IMR-90 (cell line): ENCODE measurements at regions not wholly inside any gene's neighbourhood (a gene's known extent, or its start where the extent isn't known, plus 50 kb on each side); places are given as distances from the start of the nearest gene placed in this dataset.

ENCODE experiments used
- ATAC-seq: fragments of 200-7000 bp; cut with Tn5 transposase; 2 replicates; pipeline ENCODE4 v1.9.1; 2020; ENCODE audit warnings: low read depth, mild to moderate bottlenecking, moderate library complexity
- BruUV-seq: library from RNA; stranded (reverse); fragments of 400-500 nt; replicated peaks from 2 replicates; lab custom pipeline; 2021; lab: Mats Ljungman, UMichigan
- CTCF ChIA-PET: fragments of 300-600 bp; formaldehyde crosslinking; extraction: SDS; loops from one replicate; lab custom pipeline; 2021; ENCODE audit warnings: antibody characterized with exemption; lab: Yijun Ruan, JAX
- POLR2A ChIA-PET: fragments of 300-600 bp; sonication (Branson Sonifier 250); formaldehyde crosslinking; loops from one replicate; lab custom pipeline; 2022; ENCODE audit warnings: antibody characterized with exemption; ENCODE audit not compliant: unreplicated experiment; lab: Charles Lee
- DNase-seq: peaks from one replicate; pipeline ENCODE4 v3.0.0; 2013
- H2AFZ ChIP-seq: replicated peaks from 2 replicates; pipeline ENCODE3; 2013; ENCODE audit warnings: low read length, mild to moderate bottlenecking; ENCODE audit not compliant: poor library complexity
- H2AK5ac ChIP-seq: 2 replicates; pipeline ENCODE4 v1.6.1; 2013; ENCODE audit warnings: low read depth, low read length, inconsistent platforms
- H2AK9ac ChIP-seq: replicated peaks from 2 replicates; pipeline ENCODE3; 2013; ENCODE audit warnings: mild to moderate bottlenecking, low read depth, low read length, moderate library complexity; ENCODE audit not compliant: poor library complexity
- H2BK120ac ChIP-seq: 2 replicates; pipeline ENCODE4 v1.6.1; 2013; ENCODE audit warnings: low read depth, low read length, inconsistent platforms
- H2BK15ac ChIP-seq: 3 replicates; pipeline ENCODE4 v1.6.1; 2013; ENCODE audit warnings: low read depth, low read length, inconsistent platforms
- H2BK20ac ChIP-seq: 2 replicates; pipeline ENCODE4 v1.6.1; 2013; ENCODE audit warnings: low read depth, mild to moderate bottlenecking, inconsistent platforms, low read length, moderate library complexity
- H2BK5ac ChIP-seq: 2 replicates; pipeline ENCODE4 v1.6.1; 2013; ENCODE audit warnings: mild to moderate bottlenecking, low read depth, low read length, inconsistent platforms; ENCODE audit not compliant: poor library complexity, severe bottlenecking
- H3K14ac ChIP-seq: replicated peaks from 2 replicates; pipeline ENCODE4 v1.6.1; 2013; ENCODE audit warnings: low read depth, low read length, inconsistent platforms
- H3K18ac ChIP-seq: 2 replicates; pipeline ENCODE4 v1.6.1; 2013; ENCODE audit warnings: low read depth, low read length, control low read depth
- H3K23ac ChIP-seq: 2 replicates; pipeline ENCODE4 v1.6.1; 2013; ENCODE audit warnings: low read depth, low read length, inconsistent platforms
- H3K27ac ChIP-seq: 2 replicates; pipeline ENCODE4 v1.5.1; 2013; ENCODE audit warnings: mild to moderate bottlenecking, control low read depth, low read length; ENCODE audit not compliant: insufficient read depth
- H3K27me3 ChIP-seq: 2 replicates; pipeline ENCODE4 v1.6.1; 2013; ENCODE audit warnings: low read length; ENCODE audit not compliant: control insufficient read depth, insufficient read depth
- H3K36me3 ChIP-seq: 2 replicates; pipeline ENCODE4 v1.6.1; 2013; ENCODE audit warnings: low read length, mixed read lengths; ENCODE audit not compliant: control insufficient read depth, insufficient read depth
- H3K4ac ChIP-seq: 2 replicates; pipeline ENCODE4 v1.6.1; 2013; ENCODE audit warnings: low read depth, low read length, inconsistent platforms
- H3K4me1 ChIP-seq: 2 replicates; pipeline ENCODE4 v1.6.1; 2013; ENCODE audit warnings: low read length, mixed read lengths; ENCODE audit not compliant: control insufficient read depth, insufficient read depth
- H3K4me2 ChIP-seq: 2 replicates; pipeline ENCODE4 v1.6.1; 2013; ENCODE audit warnings: low read depth, mild to moderate bottlenecking, control low read depth, low read length, moderate library complexity
- H3K4me3 ChIP-seq: 2 replicates; pipeline ENCODE4 v1.5.1; 2013; ENCODE audit warnings: low read depth, mild to moderate bottlenecking, control low read depth, low read length, moderate library complexity; ENCODE audit not compliant: insufficient read depth
- H3K56ac ChIP-seq: 2 replicates; pipeline ENCODE4 v1.6.1; 2013; ENCODE audit warnings: low read length, inconsistent platforms; ENCODE audit not compliant: insufficient read depth; ENCODE audit errors: extremely low read depth
- H3K79me1 ChIP-seq, 2 experiments: 2 replicates each; pipeline ENCODE4 v1.6.1; 2013; ENCODE audit warnings: low read length in 2 of 2, inconsistent platforms in 1 of 2, low read depth in 1 of 2
- H3K9ac ChIP-seq: 2 replicates; pipeline ENCODE4 v1.6.1; 2013; ENCODE audit warnings: low read depth, low read length, control low read depth
- H3K9me1 ChIP-seq: 2 replicates; pipeline ENCODE4 v1.6.1; 2013; ENCODE audit warnings: low read length, inconsistent platforms; ENCODE audit not compliant: insufficient read depth
- H3K9me3 ChIP-seq: 2 replicates; pipeline ENCODE4 v1.6.1; 2013; ENCODE audit warnings: low read length; ENCODE audit not compliant: control insufficient read depth, insufficient read depth
- H4K20me1 ChIP-seq: 2 replicates; pipeline ENCODE4 v1.6.1; 2013; ENCODE audit warnings: low read length, inconsistent platforms; ENCODE audit not compliant: insufficient read depth
- H4K5ac ChIP-seq: 2 replicates; pipeline ENCODE4 v1.6.1; 2013; ENCODE audit warnings: mild to moderate bottlenecking, low read depth, low read length, control low read depth
- H4K8ac ChIP-seq, 2 experiments: 2 replicates each; pipeline ENCODE4 v1.6.1; 2013; ENCODE audit warnings: low read depth in 2 of 2, low read length in 2 of 2, control low read depth in 1 of 2, inconsistent platforms in 1 of 2
- H4K91ac ChIP-seq: 2 replicates; pipeline ENCODE4 v1.6.1; 2013; ENCODE audit warnings: low read depth, low read length, inconsistent platforms; ENCODE audit not compliant: insufficient read depth
- BHLHE40 ChIP-seq: fragments of 150-350 bp; IDR thresholded peaks from 2 replicates; pipeline ENCODE4 v1.6.1; 2016; ENCODE audit warnings: mild to moderate bottlenecking, low read depth, low read length
- CEBPB ChIP-seq: IDR thresholded peaks from 2 replicates; pipeline ENCODE4 v1.6.1; 2012; ENCODE audit warnings: low read depth, low read length, improper control_type of control experiment
- CTCF ChIP-seq: conservative IDR thresholded peaks from 2 replicates; pipeline ENCODE4 v1.5.1; 2012; ENCODE audit warnings: mild to moderate bottlenecking, low read depth, low read length, improper control_type of control experiment
- FOS ChIP-seq: fragments of 150-350 bp; IDR thresholded peaks from 2 replicates; pipeline ENCODE4 v1.6.1; 2016; ENCODE audit warnings: low read depth, low read length
- MXI1 ChIP-seq: IDR thresholded peaks from 2 replicates; pipeline ENCODE4 v1.6.1; 2012; ENCODE audit warnings: low read depth, mild to moderate bottlenecking, low read length, moderate library complexity, borderline replicate concordance
- POLR2A ChIP-seq: IDR thresholded peaks from 2 replicates; pipeline ENCODE4 v1.6.1; 2012; ENCODE audit warnings: mild to moderate bottlenecking, low read depth, low read length
- RAD21 ChIP-seq: IDR thresholded peaks from 2 replicates; pipeline ENCODE4 v1.6.1; 2012; ENCODE audit warnings: low read length, improper control_type of control experiment
- USF2 ChIP-seq: fragments of 150-350 bp; IDR thresholded peaks from 2 replicates; pipeline ENCODE4 v1.6.1; 2017; ENCODE audit warnings: mild to moderate bottlenecking, antibody characterized with exemption, low read length, low read depth
- WGBS, 2 experiments: methylation state at CpG; one replicate each; pipeline versions ENCODE4 v1.1.5 to v1.1.7; 2013; ENCODE audit warnings: missing lambda C conversion rate in 2 of 2; ENCODE audit not compliant: insufficient read length in 1 of 2; ENCODE audit errors: extremely low coverage in 2 of 2; 5-methylcytosine and 5-hydroxymethylcytosine counted together
- dilution Hi-C: fragments of 300-500 bp; cut with HindIII; formaldehyde crosslinking; loops from one replicate; pipeline ENCODE4 v1.14.3; 2018; ENCODE audit warnings: low sequenced_read_pairs; ENCODE audit not compliant: unreplicated experiment
- in situ Hi-C: fragments of 300-500 bp; cut with MboI; formaldehyde crosslinking; loops from 3 replicates; pipeline ENCODE4 v1.14.3; 2019; ENCODE audit warnings: low sequenced_read_pairs, inconsistent platforms, mixed read lengths
- intact Hi-C: fragments of 100-400 bp; cut with micrococcal nuclease; formaldehyde crosslinking; loops from 2 replicates; pipeline ENCODE4 v1.10.0; 2022

GRCh38 chr3:124639406-124640237, 90.6 kb upstream of the UMPS start:
- Histone ChIP-seq H2BK15ac (no peak overlapping the region), H3K9me1 (no peaks in the 10 kb centered on the region), H4K20me1 (no peaks in the 10 kb centered on the region), H3K4me1 (no peaks in the 10 kb centered on the region), H3K79me1 (no peaks in the 10 kb centered on the region), H2BK5ac (no peak overlapping the region), H3K4me2 (no peak overlapping the region), H3K27ac (no peak overlapping the region), H2BK120ac (no peak overlapping the region), H2AK5ac (no peak overlapping the region), H3K27me3 (peaks cover 6% of the 10 kb centered on the region), H2AFZ (no peak overlapping the region), H3K4ac (no peak overlapping the region), H3K18ac (no peak overlapping the region), H3K14ac (no peak overlapping the region), H3K23ac (no peak overlapping the region), H2AK9ac (no peak overlapping the region), H3K56ac (no peak overlapping the region), H3K36me3 (no peaks in the 10 kb centered on the region), H3K9ac (no peak overlapping the region), H4K8ac (no peak overlapping the region), H4K5ac (no peak overlapping the region), H3K9me3 (no peaks in the 10 kb centered on the region), H3K4me3 (no peak overlapping the region), H2BK20ac (no peak overlapping the region), H4K91ac (no peak overlapping the region)
- in situ Hi-C loops (no loop called here), intact Hi-C loops (no loop called here), dilution Hi-C loops (no loop called here)
- 100% methylated on average over 1 of the region's 6 CpGs; no CpG with 5 or more reads in 1 of the 2 experiments for WGBS, 2 experiments
- ATAC-seq (no peak), DNase-seq (no peak)
- ChIA-PET POLR2A (no interaction called here), CTCF (no interaction called here)
- TF ChIP-seq USF2, result no peak
- no peak for TF ChIP-seq CEBPB
- no peak for TF ChIP-seq POLR2A
- no peak for TF ChIP-seq BHLHE40
- TF ChIP-seq MXI1, result no peak
- TF ChIP-seq CTCF, result no peak
- TF ChIP-seq FOS, result no peak
- TF ChIP-seq RAD21, result no peak
- no TSS peak for BruUV-seq
